HCT116 (cell line): ENCODE measurements at regions not wholly inside any gene's neighbourhood (a gene's known extent, or its start where the extent isn't known, plus 50 kb on each side); places are given as distances from the start of the nearest gene placed in this dataset.

ENCODE experiments used
- EZH2 ChIP-seq: fragments of 200-600 bp; sonication (generic); IDR thresholded peaks from 2 replicates; pipeline ENCODE4 v1.6.1; 2017; ENCODE audit warnings: antibody characterized with exemption, mixed run types
- EZH2phosphoT487 ChIP-seq: fragments of 200-600 bp; IDR thresholded peaks from 2 replicates; pipeline ENCODE4 v1.6.1; 2018; ENCODE audit warnings: antibody characterized with exemption, borderline replicate concordance
- POLR2A ChIP-seq: IDR thresholded peaks from 2 replicates; pipeline ENCODE4 v1.7.0; 2011; ENCODE audit warnings: borderline replicate concordance; ENCODE audit not compliant: insufficient read depth, insufficient read length; ENCODE audit errors: extremely low read depth
- POLR2AphosphoS5 ChIP-seq: IDR thresholded peaks from 2 replicates; pipeline ENCODE4 v1.6.1; 2011; ENCODE audit warnings: mild to moderate bottlenecking, low read depth, low read length, moderate library complexity
- RAD21 ChIP-seq: IDR thresholded peaks from 2 replicates; pipeline ENCODE4 v1.6.1; 2012; ENCODE audit warnings: low read depth, mild to moderate bottlenecking
- ZFX ChIP-seq: fragments of 450-650 bp; IDR thresholded peaks from 2 replicates; pipeline ENCODE4 v1.6.1; 2017
- TF ChIP-seq, protein P1 (sequence below), 3 experiments: fragments of 200-600 bp in 1 of 3; sonication (generic) in 1 of 3; IDR thresholded peaks in 2 of 3; conservative IDR thresholded peaks in 1 of 3; 2 replicates each; pipeline ENCODE4 v1.5.1; 2012 to 2017; ENCODE audit warnings: low read depth in 2 of 3, low read length in 2 of 3, antibody characterized with exemption in 1 of 3, borderline replicate concordance in 1 of 3, control low read depth in 1 of 3, mild to moderate bottlenecking in 1 of 3, mixed read lengths in 1 of 3, mixed run types in 1 of 3, moderate library complexity in 1 of 3; ENCODE audit not compliant: insufficient read depth in 1 of 3

DNA sequence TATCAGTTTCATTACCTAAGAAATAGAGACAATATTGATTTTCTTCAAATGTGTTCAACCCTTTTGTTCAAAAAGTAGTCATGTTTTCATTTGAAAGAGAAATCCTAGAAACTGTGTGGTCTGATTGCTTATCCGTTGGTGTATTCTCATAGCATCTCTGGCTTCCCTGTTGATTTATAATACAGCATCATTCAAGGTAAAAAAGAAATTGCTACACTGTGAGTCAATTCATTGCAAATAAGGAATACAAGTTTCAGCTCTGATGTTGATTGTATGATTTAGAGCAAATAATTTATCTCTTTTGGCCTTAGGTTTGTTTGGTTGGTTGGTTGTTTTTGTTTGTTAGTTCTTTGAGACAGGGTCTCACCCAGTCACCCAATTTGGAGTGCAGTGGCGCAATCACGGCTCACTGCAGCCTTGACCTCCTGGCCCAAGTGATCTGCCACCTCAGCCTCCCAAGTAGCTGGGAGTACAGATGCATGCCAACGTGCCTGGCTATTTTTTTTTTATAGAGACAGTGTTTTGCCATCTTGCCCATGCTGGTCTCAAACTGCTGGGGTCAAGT is 185.5 kb upstream of the TNFAIP3 start:
- TF ChIP-seq, protein P1, sequence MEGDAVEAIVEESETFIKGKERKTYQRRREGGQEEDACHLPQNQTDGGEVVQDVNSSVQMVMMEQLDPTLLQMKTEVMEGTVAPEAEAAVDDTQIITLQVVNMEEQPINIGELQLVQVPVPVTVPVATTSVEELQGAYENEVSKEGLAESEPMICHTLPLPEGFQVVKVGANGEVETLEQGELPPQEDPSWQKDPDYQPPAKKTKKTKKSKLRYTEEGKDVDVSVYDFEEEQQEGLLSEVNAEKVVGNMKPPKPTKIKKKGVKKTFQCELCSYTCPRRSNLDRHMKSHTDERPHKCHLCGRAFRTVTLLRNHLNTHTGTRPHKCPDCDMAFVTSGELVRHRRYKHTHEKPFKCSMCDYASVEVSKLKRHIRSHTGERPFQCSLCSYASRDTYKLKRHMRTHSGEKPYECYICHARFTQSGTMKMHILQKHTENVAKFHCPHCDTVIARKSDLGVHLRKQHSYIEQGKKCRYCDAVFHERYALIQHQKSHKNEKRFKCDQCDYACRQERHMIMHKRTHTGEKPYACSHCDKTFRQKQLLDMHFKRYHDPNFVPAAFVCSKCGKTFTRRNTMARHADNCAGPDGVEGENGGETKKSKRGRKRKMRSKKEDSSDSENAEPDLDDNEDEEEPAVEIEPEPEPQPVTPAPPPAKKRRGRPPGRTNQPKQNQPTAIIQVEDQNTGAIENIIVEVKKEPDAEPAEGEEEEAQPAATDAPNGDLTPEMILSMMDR (IDR thresholded peaks at IDR 0.05 in 2 of 3, conservative IDR thresholded peaks at IDR 0.05 in 1 of 3; ENCODE audit: borderline replicate concordance in 1 of 3, insufficient read depth in 1 of 3, low read depth in 2 of 3, low read length in 2 of 3) = no peak
- no peak for TF ChIP-seq EZH2phosphoT487
- no peak for TF ChIP-seq RAD21
- TF ChIP-seq POLR2A = no peak
- no peak for TF ChIP-seq ZFX
- TF ChIP-seq POLR2AphosphoS5 = no peak
- no peak for TF ChIP-seq EZH2
